RCC 7860 (cell line): ENCODE measurements at regions not wholly inside any gene's neighbourhood (a gene's known extent, or its start where the extent isn't known, plus 50 kb on each side); places are given as distances from the start of the nearest gene placed in this dataset.

Experiments used
- DNase-seq: peaks from one replicate; pipeline ENCODE4 v3.0.0-alpha.2; 2015; ENCODE audit warnings: low spot score
- FAIRE-seq: peaks from 2 replicates; lab custom pipeline; 2012; peaks lifted over from hg19 to GRCh38; lab: Jason Lieb, UNC

DNA sequence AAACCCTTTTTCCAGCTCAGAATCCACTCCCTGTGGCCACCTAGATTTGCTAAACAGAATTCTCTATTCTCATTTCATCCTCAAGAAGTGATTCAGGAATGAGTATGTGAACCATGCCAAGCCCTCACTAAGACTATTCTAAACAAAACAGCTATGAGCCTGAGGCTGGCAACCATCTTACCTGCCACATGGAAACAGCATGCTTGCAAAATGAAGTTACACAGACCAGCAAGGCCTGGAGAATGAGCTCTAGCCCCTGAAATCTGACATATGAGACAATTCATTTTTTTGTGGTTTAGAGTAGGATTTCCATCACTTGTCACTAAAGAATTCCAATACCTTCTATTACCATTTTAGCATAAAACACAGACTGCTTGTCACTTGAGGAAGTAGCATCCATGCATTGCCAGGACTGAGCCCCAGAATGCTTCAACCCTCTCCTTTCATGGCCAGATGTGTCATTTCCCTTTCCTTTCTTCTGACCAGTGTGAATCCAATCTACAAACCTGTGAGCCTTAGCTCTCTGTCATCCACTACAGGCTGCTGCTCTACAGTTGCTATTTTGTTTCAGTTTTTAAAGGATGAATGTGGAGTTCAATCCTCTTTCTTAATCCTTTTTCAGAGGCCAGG is 744.3 kb upstream of the ACVR2A start:
- FAIRE-seq, result no peak

GRCh38 chr2:147099845-147100244 is 745.0 kb upstream of the ACVR2A start:
- FAIRE-seq (no peak), DNase-seq (no peak)

More for the DNA sequence above, 744.3 kb upstream of the ACVR2A start:
- no peak for DNase-seq

DNA sequence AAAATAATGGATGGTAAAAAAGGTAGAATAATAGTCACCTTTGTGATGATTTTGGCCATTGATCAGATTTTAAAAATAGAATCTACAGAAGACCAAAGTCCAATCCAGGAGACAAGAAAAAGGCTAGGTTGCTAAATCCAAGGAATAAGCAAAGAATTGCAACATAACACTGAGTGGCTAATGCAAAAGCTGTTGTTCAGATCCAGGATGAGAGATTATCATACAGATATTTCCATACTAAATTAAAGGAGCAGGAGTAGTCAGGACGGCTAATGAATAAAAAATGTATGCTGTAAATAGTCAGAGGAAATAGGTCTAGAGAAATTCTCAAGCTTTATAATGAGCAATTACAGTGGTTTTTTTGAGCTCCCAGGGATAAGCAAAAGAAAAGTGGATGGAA is 745.9 kb upstream of the ACVR2A start:
- DNase-seq (no peak), FAIRE-seq (no peak)

DNA sequence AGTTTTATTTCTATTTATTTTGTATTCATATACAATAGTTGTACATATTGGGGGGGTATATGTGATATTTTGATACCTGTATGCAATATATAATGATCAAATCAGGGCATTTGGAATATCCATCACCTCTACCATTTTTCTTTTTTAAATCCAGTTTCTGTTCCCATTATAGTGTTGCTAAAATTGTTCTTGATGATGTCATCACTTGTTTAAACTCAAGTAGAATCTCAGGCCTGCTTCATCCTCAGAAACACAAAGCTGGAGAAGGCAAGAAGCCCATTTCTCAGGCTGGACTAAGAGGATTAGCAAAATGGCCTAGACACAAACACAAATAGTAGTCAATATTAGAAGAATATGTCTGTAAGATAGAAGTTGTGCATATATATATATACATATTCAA is 747.1 kb upstream of the ACVR2A start:
- no peak for DNase-seq
- FAIRE-seq, result no peak

DNA sequence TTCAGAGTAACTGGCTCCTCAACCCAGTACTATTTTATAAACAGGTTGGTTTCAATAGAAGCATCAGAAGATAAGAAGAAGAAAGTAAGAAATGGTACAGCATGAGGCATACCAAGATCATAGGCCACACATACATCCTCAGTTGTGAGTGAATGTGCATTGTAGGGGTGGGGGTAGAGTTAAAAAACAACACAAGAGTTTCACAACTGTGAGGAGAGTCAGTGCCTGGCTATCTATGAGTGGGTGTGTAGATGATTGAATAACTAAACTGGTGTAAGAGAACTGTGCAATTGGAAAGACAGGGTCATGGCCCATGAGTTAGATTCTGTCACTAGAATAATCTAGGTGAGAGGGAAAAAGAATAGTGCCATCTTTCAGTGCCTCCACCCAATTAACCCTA is 748.2 kb upstream of the ACVR2A start:
- FAIRE-seq, result no peak
- no peak for DNase-seq

DNA sequence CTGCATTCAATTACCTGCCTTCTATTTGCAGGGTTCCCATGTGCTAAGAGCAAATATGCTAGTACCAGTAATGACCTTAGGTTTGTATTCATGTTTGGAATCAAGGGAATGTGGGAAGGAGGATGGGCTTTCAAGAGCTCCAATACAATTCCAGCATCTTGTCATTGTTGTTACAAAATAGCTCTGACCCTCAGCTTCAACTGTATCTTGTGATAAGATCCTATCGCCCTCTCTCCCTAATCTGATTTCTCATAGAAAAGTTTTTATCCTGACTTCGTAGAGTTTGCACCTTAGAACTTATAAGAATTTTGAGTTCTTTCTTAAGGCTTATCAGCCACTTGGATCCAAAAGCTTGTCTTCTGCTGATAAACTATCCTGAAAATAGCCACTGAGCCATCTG is 749.5 kb upstream of the ACVR2A start:
- DNase-seq (no peak), FAIRE-seq (no peak)

DNA sequence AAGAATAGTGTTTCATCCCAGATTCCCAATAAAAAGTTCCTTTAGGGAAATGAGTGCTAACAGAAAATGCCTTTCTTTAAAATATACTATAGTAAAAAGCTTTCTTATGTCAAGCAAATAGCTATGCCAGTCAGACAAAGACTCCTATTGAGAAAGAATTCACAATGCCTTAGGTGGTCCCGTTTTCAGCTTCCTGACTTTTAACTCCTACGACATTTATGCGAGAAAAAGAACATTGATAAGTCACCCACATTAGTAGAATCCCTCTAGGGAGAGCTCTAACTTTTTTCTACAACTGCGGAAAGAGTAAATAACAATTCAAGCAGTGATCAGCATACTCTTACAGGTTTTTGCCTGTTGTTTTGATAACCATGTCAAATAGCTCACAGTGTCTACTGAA is 750.8 kb upstream of the ACVR2A start:
- FAIRE-seq, result no peak
- DNase-seq, result no peak

GRCh38 chr2:147092266-147092665 is 752.6 kb upstream of the ACVR2A start:
- no peak for DNase-seq

DNA sequence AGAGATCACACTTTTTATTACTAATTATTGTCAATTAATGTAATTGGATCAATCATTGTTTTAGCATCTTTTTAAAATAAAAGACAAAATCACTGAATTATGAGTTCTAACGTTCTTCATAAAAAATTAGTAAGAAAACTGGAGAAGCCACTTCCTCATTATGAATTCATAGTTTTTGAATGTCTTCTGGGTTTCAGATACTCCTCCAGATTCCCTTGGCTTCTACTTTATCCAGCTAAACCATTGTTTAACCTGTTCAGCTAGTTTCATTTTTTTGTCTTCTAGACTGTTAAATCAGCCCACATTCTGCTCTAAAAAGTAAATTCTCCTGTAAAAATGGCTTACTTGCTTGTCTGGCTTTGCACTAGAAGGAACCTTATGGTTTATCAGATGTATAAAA is 753.4 kb upstream of the ACVR2A start:
- DNase-seq (no peak), FAIRE-seq (no peak)

More at GRCh38 chr2:147092266-147092665, 752.6 kb upstream of the ACVR2A start:
- FAIRE-seq, result no peak

DNA sequence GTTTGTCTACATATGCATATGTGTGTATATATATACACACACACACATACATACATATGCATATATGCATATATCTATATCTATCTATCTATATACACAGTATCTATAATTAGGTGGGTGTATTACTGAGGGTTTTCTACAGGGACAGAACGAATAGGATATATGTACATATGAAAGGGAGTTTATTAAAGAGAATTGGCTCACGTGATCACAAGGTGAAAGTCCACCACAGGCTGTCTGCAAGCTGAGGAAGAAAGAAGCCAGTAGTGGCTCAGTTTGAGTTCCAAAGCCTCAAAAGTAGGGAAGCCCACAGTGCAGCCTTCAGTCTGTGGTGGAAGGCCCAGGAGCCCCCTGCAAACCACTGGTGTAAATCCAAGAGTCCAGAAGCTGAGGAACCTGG is 756.0 kb upstream of the ACVR2A start:
- no peak for DNase-seq
- no peak for FAIRE-seq

DNA sequence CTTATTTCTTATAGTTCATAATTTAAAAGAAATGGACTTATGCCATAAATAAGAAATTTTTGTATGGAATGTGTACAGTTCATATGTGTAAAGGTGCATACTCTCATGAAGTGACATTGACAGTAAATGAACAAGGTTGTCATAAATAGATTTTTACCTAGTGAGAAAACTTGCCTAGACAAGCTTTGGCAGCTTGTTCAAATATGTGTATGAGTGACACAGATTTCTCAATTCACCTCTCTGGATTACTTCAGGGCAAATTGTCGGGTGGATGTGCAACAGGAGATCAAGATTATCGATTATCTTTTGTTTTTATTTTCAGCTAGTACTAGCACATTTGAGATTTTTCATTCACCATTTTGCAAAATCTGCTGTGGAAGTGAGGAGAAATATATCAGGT is 758.1 kb upstream of the ACVR2A start:
- no peak for FAIRE-seq

DNA sequence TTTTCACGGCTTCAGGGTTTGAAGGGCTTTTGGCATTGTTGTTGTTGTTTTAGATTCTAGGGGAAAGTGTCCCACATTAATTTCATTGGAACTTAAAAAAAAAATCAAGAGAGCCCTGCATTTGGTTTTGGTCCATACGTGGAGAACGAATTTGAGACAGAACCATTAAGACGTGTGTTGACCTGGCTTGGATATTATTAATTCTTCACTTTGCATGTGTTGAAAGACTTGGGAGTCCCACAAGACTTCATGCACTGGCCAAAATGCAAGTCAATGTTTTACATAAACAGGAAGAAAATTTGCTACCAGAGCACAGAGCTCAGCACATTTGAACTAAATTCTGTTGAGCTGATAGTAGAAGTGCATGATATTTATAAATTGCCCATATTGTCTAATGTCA is 761.2 kb upstream of the ACVR2A start:
- no peak for FAIRE-seq
- DNase-seq, result no peak

More for the DNA sequence above, 758.1 kb upstream of the ACVR2A start:
- no peak for DNase-seq

GRCh38 chr2:147082850-147083522 is 761.8 kb upstream of the ACVR2A start:
- DNase-seq (peak; percentile 17), FAIRE-seq (peak; percentile 5)

DNA sequence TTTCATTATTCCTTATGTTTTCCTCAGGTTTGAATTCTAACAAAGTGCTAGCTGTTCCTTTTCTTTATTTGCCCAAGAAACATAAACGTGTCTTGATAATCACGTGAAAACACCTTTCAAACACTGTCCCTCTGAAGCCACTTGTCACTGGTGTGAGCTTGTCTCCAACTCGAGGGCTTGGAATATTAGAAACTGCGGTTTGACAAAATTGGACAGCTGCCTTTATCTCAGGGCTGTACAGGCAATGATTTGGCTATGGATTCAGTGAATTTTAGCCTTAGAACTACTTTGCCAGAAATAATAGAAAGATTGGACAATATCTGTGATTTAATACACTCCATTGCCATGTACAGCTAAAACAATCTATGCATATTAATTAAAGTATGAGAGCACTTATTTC is 763.0 kb upstream of the ACVR2A start:
- no peak for DNase-seq
- no peak for FAIRE-seq

GRCh38 chr2:147076634-147077033 is 768.2 kb upstream of the ACVR2A start:
- FAIRE-seq, result no peak
- no peak for DNase-seq

GRCh38 chr2:147068071-147068470 is 776.8 kb upstream of the ACVR2A start:
- no peak for FAIRE-seq
- no peak for DNase-seq

- DNase-seq (no peak), FAIRE-seq (no peak)
Measured at GRCh38 chr2:147067136-147067535, 777.7 kb upstream of the ACVR2A start.

DNA sequence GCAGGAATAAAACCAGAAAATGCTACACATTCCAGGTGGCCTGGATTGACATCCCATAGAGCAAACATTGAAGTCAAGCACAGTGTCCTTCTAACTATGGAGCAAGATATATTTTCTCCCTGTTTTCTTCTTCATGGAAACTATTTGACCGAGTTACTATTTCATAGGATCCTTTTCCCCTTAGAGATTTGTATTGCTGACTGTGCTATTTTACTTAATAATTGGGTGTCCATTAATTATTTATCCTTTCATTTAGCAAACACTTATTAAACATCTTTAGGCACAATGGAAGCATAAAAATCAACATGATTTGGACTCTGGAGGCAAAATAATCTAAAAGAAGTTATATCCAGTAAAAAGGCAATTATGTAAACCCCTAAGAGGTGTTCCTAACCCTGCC is 782.8 kb upstream of the ACVR2A start:
- no peak for DNase-seq
- FAIRE-seq, result no peak

GRCh38 chr2:147061269-147061668 is 783.6 kb upstream of the ACVR2A start:
- no peak for FAIRE-seq
- DNase-seq, result no peak

GRCh38 chr2:147057892-147058490 is 786.8 kb upstream of the ACVR2A start:
- no peak for DNase-seq
- no peak for FAIRE-seq

GRCh38 chr2:147051814-147052213 is 793.0 kb upstream of the ACVR2A start:
- FAIRE-seq (no peak), DNase-seq (no peak)

GRCh38 chr2:147051248-147051647 is 793.6 kb upstream of the ACVR2A start:
- FAIRE-seq, result no peak
- no peak for DNase-seq
